Coronary artery (tissue), 2 donors: ENCODE measurements at regions not wholly inside any gene's neighbourhood (a gene's known extent, or its start where the extent isn't known, plus 50 kb on each side); places are given as distances from the start of the nearest gene placed in this dataset.
A peak's percentile ranks its signal among the peaks of the same experiment; 100 is the strongest.

Source experiments
- DNase-seq: peaks from one replicate; pipeline ENCODE4 v3.0.0-alpha.2; 2017; ENCODE audit warnings: low spot score
- H3K27ac ChIP-seq, 2 donors: fragments of 200-600 bp; sonication (generic); one replicate each; pipeline ENCODE4 v1.5.1; 2016 to 2019
- H3K4me3 ChIP-seq: fragments of 200-600 bp; sonication (generic); 2 replicates; pipeline ENCODE4 v1.5.1; 2016; ENCODE audit warnings: mild to moderate bottlenecking, moderate library complexity
- TF ChIP-seq, protein P1 (sequence below): fragments of 200-600 bp; sonication (generic); IDR thresholded peaks from one replicate; pipeline ENCODE4 v1.5.1; 2019; ENCODE audit warnings: antibody characterized with exemption

DNA sequence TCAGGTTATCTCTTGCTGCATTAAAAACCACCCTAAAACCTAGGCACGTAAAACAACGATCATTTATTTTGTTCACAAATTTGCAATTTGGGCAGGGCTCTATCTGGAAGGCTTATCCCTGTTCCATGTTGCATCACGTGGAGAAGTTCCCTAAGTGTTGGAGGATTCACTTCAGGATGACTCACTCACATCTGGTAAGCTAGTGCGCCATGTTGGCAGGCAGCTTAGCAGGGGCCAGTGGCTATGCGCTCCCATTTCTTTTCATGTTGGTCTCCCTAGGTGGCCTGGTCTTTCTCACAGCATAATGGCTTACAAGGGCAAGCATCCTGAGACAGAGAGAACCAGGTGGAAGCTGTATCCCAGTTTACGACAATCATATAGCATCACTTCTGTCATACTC, 226.8 kb downstream of the BLID start:
- DNase-seq: no peak
- Histone ChIP-seq H3K4me3 (no peak overlapping the region), H3K27ac (no peak overlapping the region)
- TF ChIP-seq, protein P1, sequence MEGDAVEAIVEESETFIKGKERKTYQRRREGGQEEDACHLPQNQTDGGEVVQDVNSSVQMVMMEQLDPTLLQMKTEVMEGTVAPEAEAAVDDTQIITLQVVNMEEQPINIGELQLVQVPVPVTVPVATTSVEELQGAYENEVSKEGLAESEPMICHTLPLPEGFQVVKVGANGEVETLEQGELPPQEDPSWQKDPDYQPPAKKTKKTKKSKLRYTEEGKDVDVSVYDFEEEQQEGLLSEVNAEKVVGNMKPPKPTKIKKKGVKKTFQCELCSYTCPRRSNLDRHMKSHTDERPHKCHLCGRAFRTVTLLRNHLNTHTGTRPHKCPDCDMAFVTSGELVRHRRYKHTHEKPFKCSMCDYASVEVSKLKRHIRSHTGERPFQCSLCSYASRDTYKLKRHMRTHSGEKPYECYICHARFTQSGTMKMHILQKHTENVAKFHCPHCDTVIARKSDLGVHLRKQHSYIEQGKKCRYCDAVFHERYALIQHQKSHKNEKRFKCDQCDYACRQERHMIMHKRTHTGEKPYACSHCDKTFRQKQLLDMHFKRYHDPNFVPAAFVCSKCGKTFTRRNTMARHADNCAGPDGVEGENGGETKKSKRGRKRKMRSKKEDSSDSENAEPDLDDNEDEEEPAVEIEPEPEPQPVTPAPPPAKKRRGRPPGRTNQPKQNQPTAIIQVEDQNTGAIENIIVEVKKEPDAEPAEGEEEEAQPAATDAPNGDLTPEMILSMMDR: no peak

DNA sequence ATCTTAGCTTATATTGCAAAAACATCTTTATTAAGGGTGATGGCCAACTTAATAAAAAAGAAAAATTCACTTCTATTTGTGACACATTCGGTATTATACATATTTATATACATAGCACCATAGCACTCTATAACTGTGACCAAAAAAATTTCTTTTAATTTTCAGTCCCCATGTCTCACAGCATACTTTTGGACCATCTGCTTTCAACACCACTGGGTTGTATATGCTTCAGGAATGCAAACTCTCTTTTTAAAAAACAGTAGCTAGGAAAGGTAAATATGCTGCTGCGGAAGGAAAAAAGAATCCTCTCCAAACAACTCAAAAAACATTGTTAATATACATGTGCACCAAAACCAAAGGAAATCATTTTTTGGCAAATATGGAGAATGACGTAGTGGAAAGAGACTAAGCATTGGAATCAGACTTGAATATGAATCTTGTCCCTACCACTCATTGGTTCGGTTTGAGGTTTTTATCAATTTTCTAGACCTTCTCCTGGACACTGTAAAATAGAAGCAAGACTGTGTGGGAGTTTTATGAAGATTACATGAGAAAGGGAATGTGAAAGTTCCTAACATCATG, 227.9 kb downstream of the BLID start:
- no peak for DNase-seq

DNA sequence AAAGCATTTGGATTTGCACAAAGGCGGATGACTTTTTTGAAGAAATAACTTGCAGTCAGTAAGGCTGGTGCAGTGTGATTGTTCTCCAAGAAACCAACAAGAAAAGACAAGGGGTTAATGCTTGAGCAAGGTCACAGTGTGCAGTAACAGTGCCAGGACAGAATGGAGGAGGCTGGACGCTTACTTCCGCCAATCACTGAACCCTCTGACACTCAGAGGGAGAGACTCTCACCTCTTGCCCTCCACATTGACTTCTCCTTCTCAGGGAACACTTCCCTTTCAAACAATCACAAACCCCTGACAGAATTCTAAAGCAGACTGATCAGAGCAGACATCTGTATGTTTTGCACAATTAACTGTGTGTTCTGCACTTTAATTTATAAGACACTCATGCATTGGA, 228.4 kb downstream of the BLID start:
- no peak for DNase-seq
- no peak overlapping the region for H3K4me3 ChIP-seq
- H3K27ac ChIP-seq: no peak overlapping the region
- TF ChIP-seq, protein P1: no peak

More for the DNA sequence above, 227.9 kb downstream of the BLID start:
- H3K4me3 ChIP-seq: no peak overlapping the region
- TF ChIP-seq, protein P1: no peak
- no peak overlapping the region for H3K27ac ChIP-seq

DNA sequence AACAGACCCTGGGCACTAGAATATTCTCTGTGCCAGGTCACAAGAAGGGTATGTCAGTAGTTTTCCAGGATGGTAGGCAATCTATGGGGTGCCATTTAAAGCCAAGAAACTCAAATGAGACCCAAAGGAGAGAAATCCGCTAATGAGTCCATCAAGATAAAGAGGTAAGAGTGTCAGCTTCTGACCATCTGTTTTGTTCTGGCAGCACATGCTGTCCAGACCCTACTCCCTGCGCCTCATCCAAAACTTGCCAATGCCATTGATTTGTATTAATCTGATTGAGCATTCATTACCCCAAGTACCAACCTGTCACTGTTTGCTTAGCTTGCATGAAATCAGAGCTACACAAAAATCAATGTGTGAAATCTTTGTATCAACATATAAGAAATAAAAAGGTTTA, 229.0 kb downstream of the BLID start:
- TF ChIP-seq, protein P1: no peak
- Histone ChIP-seq H3K27ac (peak overlapping the region in 1 of 2 donors; percentile 20), H3K4me3 (no peak overlapping the region)
- no peak for DNase-seq

DNA sequence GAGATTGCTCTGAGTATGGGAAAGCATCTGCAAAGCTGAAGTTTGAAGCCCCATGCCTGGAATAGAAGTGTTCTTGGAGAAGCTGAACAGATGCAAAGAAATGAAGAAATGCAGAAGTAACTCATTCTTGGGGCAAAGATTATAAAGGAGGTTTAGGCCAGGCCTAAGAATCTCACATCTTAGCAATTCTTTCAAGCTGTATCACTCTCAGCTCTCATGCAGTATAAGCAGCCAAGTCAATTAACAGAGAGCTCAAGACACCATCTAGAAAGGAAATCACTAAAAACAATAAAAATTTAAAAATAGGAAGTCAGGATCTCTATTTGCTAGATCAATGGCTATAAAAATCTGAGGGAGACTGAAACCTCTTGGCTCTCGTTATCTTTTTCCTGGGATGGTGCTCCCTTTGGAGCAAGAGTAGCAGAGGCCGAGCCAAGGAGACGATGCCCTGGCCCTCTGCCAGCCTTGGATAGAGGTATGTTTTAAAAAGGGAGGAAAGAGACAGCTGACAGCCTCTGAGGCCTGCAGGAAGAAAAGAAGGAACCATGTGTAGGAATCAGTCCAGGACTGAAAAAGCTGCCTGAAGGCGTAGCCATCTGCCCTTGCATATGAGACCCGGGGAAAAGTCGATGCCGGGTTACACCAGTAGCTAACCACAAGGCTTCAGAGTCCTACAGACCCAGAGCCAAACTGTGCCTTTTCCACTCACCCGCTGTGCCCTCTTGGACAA, 229.8 kb downstream of the BLID start:
- no peak overlapping the region for H3K27ac ChIP-seq
- no peak for DNase-seq
- no peak overlapping the region for H3K4me3 ChIP-seq

DNA sequence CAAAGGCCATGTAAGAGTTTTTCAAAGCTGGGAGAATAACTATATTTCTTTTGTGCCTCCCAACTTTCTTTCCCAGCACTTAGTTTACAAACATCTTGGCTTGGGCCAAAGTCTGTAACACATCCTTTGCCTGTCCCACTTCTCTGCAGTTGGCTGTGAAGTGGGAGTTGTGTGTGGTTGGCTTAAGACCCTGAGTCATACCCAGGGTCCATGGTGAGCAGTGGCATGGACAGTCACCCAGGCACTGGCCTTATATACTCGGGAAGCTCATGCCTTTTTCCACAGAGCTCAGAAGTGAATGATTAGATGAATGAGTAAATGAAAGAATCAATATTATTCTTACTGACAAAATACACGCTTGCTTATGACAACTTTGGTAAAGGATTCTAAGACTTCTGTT, 231.4 kb downstream of the BLID start:
- TF ChIP-seq, protein P1: no peak
- Histone ChIP-seq H3K4me3 (no peak overlapping the region), H3K27ac (no peak overlapping the region)
- DNase-seq: no peak

More for the DNA sequence above, 229.8 kb downstream of the BLID start:
- TF ChIP-seq, protein P1: no peak

DNA sequence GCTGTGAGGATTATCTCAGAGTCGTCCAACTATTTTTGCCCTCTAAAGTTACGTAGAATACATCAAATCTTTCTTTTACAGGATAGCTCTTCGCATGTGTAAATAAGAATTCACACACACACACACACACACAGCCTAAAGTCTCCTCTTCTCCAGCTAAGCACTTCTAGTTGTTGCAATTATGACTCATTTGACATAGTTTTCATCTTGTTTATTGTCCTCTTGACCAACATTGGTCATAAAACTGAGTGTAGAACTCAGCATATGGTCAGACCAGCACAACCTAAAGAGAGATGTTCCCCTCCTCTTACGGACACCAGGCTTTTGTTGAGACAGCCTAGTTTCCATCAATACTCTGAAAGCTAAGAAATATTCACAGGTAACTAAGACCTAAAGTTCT, 234.2 kb downstream of the BLID start:
- TF ChIP-seq, protein P1: no peak
- no peak for DNase-seq

More for the DNA sequence above, 234.2 kb downstream of the BLID start:
- Histone ChIP-seq H3K27ac (no peak overlapping the region), H3K4me3 (no peak overlapping the region)
